ENCODE measurements at regions not wholly inside any gene's neighbourhood (a gene's known extent, or its start where the extent isn't known, plus 50 kb on each side); places are given as distances from the start of the nearest gene placed in this dataset.

DNA sequence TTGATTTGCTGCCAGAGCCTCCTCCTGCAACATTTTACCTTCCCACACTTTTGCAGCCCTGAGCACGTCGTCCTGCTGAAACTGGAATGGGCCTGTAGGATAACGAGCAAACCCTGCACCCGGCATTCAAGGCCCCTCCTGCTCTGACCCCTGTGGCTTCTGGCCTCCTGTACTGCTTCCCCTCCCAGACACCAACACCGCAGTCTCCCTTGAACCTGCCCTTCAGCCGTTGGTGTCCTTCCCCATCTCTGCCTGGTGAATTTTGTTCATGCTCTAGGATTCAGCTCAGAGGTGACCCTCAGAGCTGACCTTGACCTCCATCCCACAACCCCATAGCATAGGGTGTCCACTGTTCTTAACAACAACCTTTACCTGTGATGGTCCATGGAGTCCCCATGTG, 535.1 kb downstream of the MATN1 start:
- Mint-ChIP-seq H3K27me3 (peaks cover 14% of the 10 kb centered on the region), H3K36me3 (ENCODE audit: insufficient read depth) (peaks cover 2% of the 10 kb centered on the region), H3K4me3 (no peak overlapping the region), H3K9me3 (no peaks in the 10 kb centered on the region), H3K27ac (ENCODE audit: low read depth) (no peak overlapping the region), H3K4me1 (peaks cover 10% of the 10 kb centered on the region)
- ATAC-seq (replicated peaks; ENCODE audit: extremely low read depth, poor library complexity, severe bottlenecking) (no peak), DNase-seq (ENCODE audit: low spot score in 2 of 2) (no peak)

DNA sequence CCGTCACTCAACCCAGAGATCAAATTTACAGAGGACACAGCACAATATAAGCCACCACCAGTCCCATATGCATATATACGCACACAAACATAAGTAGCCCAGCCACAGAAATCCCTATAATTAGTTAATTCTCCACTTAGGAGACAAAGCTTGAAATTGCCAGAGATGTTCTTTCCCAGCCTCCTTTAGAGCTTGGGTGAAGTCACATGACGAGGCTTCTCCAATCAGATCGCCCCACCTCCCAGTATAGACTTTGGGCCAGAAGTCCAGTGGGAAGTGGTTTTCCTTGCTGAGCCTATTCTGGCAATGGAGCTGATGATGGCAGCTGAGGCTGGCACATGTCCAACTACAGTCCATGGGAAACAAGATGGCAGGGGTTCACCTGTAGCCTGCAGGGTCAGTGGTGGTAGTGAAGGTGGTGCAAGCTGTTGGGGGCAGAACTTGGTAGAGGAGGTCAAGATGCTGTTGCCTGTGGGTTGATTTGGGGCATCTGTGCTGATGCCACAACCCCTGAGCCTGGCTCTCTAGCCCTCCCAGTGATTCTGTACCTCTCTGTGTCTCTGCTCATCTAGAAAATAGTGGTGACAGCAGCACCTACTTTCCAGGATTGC, 535.9 kb downstream of the MATN1 start:
- no peak for ATAC-seq (replicated peaks; ENCODE audit: extremely low read depth, poor library complexity, severe bottlenecking)
- Mint-ChIP-seq H3K27ac (ENCODE audit: low read depth) (no peak overlapping the region), H3K36me3 (ENCODE audit: insufficient read depth) (peaks cover 2% of the 10 kb centered on the region), H3K4me3 (no peak overlapping the region), H3K27me3 (peaks cover 19% of the 10 kb centered on the region), H3K9me3 (no peaks in the 10 kb centered on the region), H3K4me1 (peaks cover 10% of the 10 kb centered on the region)
- DNase-seq (ENCODE audit: low spot score in 2 of 2), result no peak

DNA sequence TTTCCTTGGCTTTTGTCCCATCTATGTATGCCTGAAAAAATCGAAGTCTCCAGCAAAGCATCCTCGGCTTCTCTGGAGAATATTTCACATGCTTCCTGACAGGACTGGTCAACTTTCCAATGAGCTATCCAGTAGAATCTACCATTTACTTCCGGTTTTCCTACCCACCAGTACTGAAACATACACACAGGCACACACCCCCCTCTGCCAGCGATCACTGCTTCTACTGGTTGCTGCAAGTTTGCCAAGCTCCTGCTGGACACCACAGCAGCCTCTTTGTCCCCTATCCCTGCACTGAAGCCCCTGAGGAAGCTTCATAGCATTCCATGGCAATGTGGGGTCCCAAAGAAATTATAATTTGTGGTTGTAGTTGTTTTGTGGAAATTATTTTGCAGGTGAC, 536.8 kb downstream of the MATN1 start:
- ATAC-seq (replicated peaks; ENCODE audit: extremely low read depth, poor library complexity, severe bottlenecking), result no peak
- no peak overlapping the region for H3K27ac Mint-ChIP-seq (ENCODE audit: low read depth)
- no peak for DNase-seq (ENCODE audit: low spot score in 2 of 2)
- H3K4me3 Mint-ChIP-seq, result no peak overlapping the region
- peaks cover 21% of the 10 kb centered on the region for H3K27me3 Mint-ChIP-seq
- peaks cover 10% of the 10 kb centered on the region for H3K4me1 Mint-ChIP-seq
- H3K36me3 Mint-ChIP-seq (ENCODE audit: insufficient read depth), result peaks cover 2% of the 10 kb centered on the region
- H3K9me3 Mint-ChIP-seq, result no peaks in the 10 kb centered on the region

DNA sequence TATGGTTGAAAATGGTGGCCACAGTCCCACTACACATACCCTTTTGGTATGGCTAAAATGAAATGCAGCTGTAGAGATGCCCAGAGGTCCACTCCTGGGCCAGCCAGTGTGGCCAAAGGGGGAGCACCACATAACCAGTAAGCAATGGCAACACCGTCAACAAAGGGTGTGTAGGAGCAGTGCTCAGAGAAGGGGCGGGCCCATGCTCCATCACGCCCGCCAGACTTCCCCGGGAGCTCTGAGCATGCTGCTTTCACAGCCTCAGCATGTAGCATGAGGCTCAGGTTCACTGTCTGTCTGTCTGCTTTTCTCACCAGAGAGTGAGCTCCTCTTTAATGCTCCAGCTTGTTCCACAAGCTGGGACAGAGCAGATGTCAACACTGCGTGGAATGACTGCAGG, 537.6 kb downstream of the MATN1 start:
- H3K4me1 Mint-ChIP-seq, result peaks cover 10% of the 10 kb centered on the region
- H3K36me3 Mint-ChIP-seq (ENCODE audit: insufficient read depth), result peaks cover 2% of the 10 kb centered on the region
- no peak overlapping the region for H3K27ac Mint-ChIP-seq (ENCODE audit: low read depth)
- H3K4me3 Mint-ChIP-seq, result no peak overlapping the region
- H3K9me3 Mint-ChIP-seq, result no peaks in the 10 kb centered on the region
- DNase-seq (ENCODE audit: low spot score in 2 of 2) (no peak), ATAC-seq (replicated peaks; ENCODE audit: extremely low read depth, poor library complexity, severe bottlenecking) (no peak)
- H3K27me3 Mint-ChIP-seq, result peaks cover 21% of the 10 kb centered on the region

DNA sequence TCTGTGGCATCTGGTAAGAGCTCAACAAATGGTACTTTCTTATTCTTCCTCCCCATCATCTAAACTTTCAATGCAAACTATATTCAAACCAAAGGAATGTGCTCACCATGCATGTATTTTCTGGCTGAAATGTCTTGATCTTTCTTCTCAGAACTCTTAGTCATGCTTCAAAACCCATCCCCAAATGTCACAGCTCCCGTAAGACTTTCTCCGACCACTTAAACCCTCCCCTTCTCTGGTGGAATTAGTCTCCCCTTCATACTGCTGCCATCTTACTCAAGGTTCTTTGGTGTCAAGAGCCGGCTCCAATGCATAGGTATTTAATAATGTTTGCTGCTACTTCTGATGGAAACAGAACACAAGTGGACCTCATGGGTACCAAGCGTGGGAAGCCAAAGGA, 538.1 kb downstream of the MATN1 start:
- DNase-seq (ENCODE audit: low spot score in 2 of 2) (no peak), ATAC-seq (replicated peaks; ENCODE audit: extremely low read depth, poor library complexity, severe bottlenecking) (no peak)
- Mint-ChIP-seq H3K4me3 (no peak overlapping the region), H3K9me3 (no peaks in the 10 kb centered on the region), H3K36me3 (ENCODE audit: insufficient read depth) (peaks cover 2% of the 10 kb centered on the region), H3K27me3 (peaks cover 21% of the 10 kb centered on the region), H3K4me1 (peaks cover 10% of the 10 kb centered on the region), H3K27ac (ENCODE audit: low read depth) (no peak overlapping the region)

DNA sequence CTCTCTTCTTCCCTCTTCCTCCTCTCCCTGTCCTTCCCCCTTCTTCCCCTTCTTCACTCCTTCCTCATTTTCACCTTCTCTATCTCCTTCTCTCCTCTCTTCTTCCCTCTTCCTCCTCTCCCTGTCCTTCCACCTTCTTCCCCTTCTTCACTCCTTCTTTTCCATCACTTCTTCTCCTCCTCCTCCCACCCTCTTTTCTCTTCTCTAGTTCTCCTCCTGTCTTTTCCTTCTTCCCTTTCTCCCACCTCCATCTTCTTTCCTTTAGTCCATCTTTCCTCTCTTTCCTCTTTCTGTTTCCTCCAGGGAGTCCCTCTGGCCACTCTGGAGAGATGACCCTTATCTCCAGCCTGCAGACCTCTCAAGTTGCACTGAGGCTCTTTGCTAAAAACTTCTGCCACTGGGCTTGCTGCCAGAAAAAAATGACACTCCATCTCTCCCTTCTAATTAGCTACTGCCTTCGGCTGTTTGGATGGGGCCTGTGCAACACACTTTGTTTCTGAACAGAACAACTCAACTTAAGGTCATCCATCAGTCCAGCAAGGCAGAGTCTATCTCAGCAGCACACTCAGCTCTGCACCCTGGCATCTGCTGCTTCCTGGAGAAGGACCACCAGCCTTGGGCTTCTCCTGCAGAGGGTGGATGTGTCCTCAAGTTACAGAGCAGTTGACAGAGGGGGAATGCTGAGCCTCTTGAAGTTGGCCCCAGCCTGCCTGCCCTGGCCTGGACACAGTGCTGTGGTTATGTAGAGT, 538.8 kb downstream of the MATN1 start:
- peaks cover 4% of the 10 kb centered on the region for H3K4me1 Mint-ChIP-seq
- H3K4me3 Mint-ChIP-seq, result no peak overlapping the region
- H3K27ac Mint-ChIP-seq (ENCODE audit: low read depth), result no peak overlapping the region
- DNase-seq (ENCODE audit: low spot score in 2 of 2) (no peak), ATAC-seq (replicated peaks; ENCODE audit: extremely low read depth, poor library complexity, severe bottlenecking) (no peak)
- peaks cover 21% of the 10 kb centered on the region for H3K27me3 Mint-ChIP-seq
- no peaks in the 10 kb centered on the region for H3K36me3 Mint-ChIP-seq (ENCODE audit: insufficient read depth)
- H3K9me3 Mint-ChIP-seq, result no peaks in the 10 kb centered on the region

DNA sequence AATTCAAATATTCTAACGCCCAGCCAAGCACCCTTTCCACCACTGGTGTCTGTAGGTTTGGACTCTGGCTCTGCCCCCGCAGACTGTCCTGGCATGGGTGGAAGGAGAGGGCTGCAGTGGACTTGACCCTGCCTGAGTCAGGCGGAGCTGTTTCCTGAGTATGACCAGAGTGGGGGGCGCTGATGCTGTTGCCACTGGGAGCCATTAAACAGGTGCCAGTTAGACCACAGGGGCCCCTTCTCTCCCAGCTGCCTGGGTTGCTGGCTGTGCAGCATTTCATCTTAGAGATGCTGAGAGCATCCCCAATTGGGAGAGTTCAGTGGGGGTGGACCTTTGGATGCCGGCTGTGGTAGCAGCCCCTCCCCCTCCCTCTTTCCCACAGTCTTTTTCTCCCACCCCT, 539.5 kb downstream of the MATN1 start:
- DNase-seq (ENCODE audit: low spot score in 2 of 2) (no peak), ATAC-seq (replicated peaks; ENCODE audit: extremely low read depth, poor library complexity, severe bottlenecking) (no peak)
- Mint-ChIP-seq H3K36me3 (ENCODE audit: insufficient read depth) (no peaks in the 10 kb centered on the region), H3K9me3 (no peaks in the 10 kb centered on the region), H3K4me1 (no peaks in the 10 kb centered on the region), H3K27me3 (peaks cover 19% of the 10 kb centered on the region), H3K27ac (ENCODE audit: low read depth) (no peak overlapping the region), H3K4me3 (no peak overlapping the region)

DNA sequence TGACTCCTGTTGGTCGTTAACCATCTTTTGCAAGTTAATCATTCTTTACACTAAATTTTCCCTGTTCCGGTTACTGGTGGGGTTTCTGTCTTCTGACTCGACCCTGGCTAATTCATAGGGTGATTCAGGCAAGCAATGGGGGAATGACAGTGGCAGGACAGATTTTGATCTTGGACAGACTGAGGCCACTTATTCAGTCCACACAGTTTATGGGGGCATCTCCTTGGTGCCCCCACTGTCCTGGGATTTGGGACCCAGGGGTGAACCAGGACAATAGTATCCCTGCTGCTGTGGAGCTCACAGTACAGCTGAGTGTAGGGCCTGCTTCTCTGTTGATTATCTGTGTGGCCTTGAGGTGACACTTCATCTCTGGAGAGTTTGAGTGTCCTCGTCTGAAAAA, 540.4 kb downstream of the MATN1 start:
- Mint-ChIP-seq H3K9me3 (no peaks in the 10 kb centered on the region), H3K4me1 (no peaks in the 10 kb centered on the region), H3K27me3 (peaks cover 10% of the 10 kb centered on the region), H3K27ac (ENCODE audit: low read depth) (no peak overlapping the region), H3K4me3 (no peak overlapping the region), H3K36me3 (ENCODE audit: insufficient read depth) (no peaks in the 10 kb centered on the region)
- DNase-seq (ENCODE audit: low spot score in 2 of 2), result no peak
- no peak for ATAC-seq (replicated peaks; ENCODE audit: extremely low read depth, poor library complexity, severe bottlenecking)

DNA sequence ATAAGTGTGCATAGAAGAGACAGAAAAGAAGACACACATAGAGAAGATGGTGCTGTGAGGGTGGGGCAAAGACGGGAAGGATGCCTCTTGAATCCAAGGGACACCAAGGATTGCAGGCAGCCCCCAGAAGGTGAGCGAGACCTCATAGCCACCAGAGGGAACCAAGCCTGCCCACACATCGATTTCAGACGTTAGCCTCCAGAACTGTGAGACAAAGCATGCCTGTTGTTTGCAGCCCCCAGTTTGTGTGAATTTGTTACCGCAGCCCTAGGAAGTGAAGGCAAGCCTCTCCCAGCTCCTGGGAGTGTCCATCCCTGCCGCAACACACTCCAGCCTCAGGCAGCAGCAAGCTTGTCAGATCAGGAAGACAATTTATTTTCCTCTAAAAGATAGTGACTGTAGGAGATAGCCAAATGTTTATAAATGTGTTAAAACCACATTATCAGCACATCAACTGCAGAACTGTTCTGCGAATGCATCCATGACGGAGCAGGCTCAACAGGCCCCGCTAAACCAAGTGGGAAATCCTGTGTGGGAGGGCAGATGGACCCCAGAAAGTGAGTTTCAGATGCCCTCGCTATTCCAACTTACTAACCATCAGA, 543.3 kb downstream of the MATN1 start:
- DNase-seq (ENCODE audit: low spot score in 2 of 2) (no peak), ATAC-seq (replicated peaks; ENCODE audit: extremely low read depth, poor library complexity, severe bottlenecking) (no peak)
- Mint-ChIP-seq H3K27ac (ENCODE audit: low read depth) (no peak overlapping the region), H3K4me1 (no peaks in the 10 kb centered on the region), H3K36me3 (ENCODE audit: insufficient read depth) (no peaks in the 10 kb centered on the region), H3K4me3 (no peak overlapping the region), H3K9me3 (no peaks in the 10 kb centered on the region), H3K27me3 (peaks cover 17% of the 10 kb centered on the region)

DNA sequence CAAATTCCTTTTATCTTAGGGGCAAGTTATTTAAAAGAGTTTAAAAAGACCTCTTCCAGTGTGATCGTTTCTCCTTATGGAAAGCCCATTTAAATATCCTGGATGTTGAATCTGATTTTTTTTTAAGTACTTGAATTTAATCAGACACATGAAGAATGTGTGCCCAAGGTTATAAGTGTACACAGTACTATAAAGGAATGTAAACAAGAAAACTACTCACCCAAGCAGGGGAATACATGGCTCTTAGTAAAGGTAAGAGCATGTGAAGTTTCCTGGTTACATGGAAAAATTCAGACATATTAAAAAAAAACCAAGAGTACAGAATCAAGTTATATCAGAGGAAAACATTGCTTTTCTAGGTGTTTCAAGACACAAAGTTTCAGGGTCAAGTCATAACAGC, 546.9 kb downstream of the MATN1 start:
- no peak overlapping the region for H3K27ac Mint-ChIP-seq (ENCODE audit: low read depth)
- no peaks in the 10 kb centered on the region for H3K36me3 Mint-ChIP-seq (ENCODE audit: insufficient read depth)
- ATAC-seq (replicated peaks; ENCODE audit: extremely low read depth, poor library complexity, severe bottlenecking), result no peak

DNA sequence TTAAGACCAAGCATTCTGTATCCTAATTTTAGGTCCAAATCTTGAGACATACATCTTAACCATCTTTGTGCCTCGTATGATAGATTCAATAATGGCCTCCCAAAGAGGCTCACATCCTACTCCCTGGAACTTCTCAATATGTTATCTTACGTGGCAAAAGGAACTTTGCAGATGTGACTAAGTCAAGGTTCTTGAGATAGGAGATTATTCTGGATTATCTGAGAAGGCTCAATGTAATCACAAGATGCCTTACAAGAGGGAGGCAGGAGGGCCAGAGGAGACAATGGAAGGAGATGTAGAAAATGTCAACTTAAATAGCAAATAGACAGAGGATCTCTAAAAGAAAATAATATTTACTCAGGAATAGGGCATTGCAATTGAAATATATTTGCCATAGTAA, 548.9 kb downstream of the MATN1 start:
- Mint-ChIP-seq H3K36me3 (ENCODE audit: insufficient read depth) (no peaks in the 10 kb centered on the region), H3K4me1 (no peaks in the 10 kb centered on the region), H3K9me3 (no peaks in the 10 kb centered on the region), H3K27ac (ENCODE audit: low read depth) (no peak overlapping the region), H3K27me3 (peaks cover 30% of the 10 kb centered on the region), H3K4me3 (no peak overlapping the region)
- ATAC-seq (replicated peaks; ENCODE audit: extremely low read depth, poor library complexity, severe bottlenecking), result no peak
- DNase-seq (ENCODE audit: low spot score in 2 of 2), result no peak

More for the DNA sequence above, 546.9 kb downstream of the MATN1 start:
- peaks cover 27% of the 10 kb centered on the region for H3K27me3 Mint-ChIP-seq
- no peaks in the 10 kb centered on the region for H3K4me1 Mint-ChIP-seq
- H3K9me3 Mint-ChIP-seq, result no peaks in the 10 kb centered on the region
- H3K4me3 Mint-ChIP-seq, result no peak overlapping the region
- DNase-seq (ENCODE audit: low spot score in 2 of 2), result no peak

DNA sequence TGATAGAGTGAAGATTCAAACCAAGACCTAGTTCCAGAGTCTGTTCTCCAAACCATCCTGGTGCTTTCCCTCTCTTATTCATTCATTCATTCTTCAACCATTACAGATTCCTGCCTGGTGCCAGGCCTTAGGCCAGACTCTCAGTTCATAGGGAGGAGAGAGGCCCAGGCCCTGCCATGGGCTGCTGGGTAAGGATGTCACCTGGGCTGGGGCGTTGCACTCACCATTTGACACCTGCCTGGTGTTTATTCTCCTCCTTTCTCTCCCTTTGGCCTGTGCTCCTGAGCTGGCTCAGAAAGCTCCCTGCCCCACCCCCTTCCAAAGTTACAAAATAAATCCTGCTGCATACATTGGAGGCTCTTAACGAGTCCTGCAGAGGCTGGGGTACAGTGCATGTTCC, 549.8 kb downstream of the MATN1 start:
- DNase-seq (ENCODE audit: low spot score in 2 of 2) (no peak), ATAC-seq (replicated peaks; ENCODE audit: extremely low read depth, poor library complexity, severe bottlenecking) (no peak)
- Mint-ChIP-seq H3K4me1 (no peaks in the 10 kb centered on the region), H3K27me3 (peaks cover 30% of the 10 kb centered on the region), H3K36me3 (ENCODE audit: insufficient read depth) (no peaks in the 10 kb centered on the region), H3K9me3 (no peaks in the 10 kb centered on the region), H3K4me3 (no peak overlapping the region), H3K27ac (ENCODE audit: low read depth) (no peak overlapping the region)

DNA sequence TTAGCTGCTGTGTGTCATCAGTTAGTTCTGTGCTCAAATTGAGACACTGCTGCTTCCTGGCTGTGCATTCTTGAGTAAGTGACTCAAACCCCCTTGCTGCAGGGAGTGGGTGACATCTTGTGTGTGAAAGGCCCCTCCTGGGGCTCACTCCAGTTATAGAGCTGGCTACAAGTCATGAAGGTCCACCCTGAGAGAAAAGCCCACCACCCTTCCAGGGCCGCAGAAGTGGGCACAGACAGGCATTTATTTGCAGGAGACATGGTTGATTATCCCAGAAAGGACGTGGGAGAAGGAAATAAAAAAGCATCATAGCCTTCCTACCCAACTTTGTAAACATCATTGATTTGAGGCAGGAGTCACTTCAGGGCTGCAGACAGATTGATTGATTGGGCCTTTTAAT, 550.6 kb downstream of the MATN1 start:
- ATAC-seq (replicated peaks; ENCODE audit: extremely low read depth, poor library complexity, severe bottlenecking) (no peak), DNase-seq (ENCODE audit: low spot score in 2 of 2) (no peak)
- Mint-ChIP-seq H3K4me1 (no peaks in the 10 kb centered on the region), H3K4me3 (no peak overlapping the region), H3K27me3 (peaks cover 30% of the 10 kb centered on the region), H3K9me3 (no peaks in the 10 kb centered on the region), H3K27ac (ENCODE audit: low read depth) (no peak overlapping the region), H3K36me3 (ENCODE audit: insufficient read depth) (no peaks in the 10 kb centered on the region)
